GM21717 (cell line): ENCODE measurements at regions not wholly inside any gene's neighbourhood (a gene's known extent, or its start where the extent isn't known, plus 50 kb on each side); places are given as distances from the start of the nearest gene placed in this dataset.
"Not testable (repeated sequence)": the region's sequence is repeated elsewhere in the genome, so short reads cannot be mapped to it uniquely, and the experiment has no call there.

ENCODE experiments used
- ATAC-seq: cut with Tn5 transposase; IDR thresholded peaks from one replicate; pipeline ENCODE4 v1.9.1; 2021; ENCODE audit warnings: mild to moderate bottlenecking, moderate library complexity; ENCODE audit not compliant: unreplicated experiment

DNA sequence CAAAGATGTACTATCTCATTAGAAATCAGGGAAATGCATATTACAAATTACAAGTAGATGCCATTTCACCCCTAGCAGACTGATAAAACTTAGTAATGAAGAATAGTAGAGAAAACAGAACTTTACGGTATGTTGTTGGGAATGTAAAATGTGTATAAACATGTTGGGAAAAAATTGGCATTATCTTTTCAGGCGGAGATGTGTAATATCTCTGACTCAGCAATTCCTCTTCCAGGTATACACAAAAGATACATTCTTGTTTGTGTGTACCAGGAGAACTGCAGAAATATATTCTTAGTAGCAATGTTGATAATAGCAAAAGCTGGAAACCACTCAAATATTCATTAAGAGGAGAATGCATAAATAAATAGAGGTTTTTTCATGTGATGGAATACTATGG is 204.5 kb downstream of the LPIN1 start:
- no peak for ATAC-seq

DNA sequence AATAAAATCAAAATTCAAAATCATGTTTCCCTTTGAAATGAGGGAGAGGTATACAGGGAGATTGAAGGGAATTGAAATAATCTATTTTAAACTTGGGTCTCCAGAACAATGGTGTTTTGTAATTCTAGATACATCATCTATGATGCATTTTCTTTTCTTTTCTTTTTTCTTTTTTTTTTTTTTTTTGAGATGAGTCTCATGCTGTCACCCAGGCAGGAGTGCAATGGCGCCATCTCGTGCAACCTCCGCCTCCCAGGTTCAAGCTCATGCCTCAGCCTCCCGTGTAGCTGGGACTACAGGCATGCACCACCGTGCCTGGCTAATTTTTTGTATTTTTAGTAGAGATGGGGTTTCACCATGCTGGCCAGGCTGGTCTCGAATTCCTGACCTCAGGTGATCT is 205.1 kb downstream of the LPIN1 start:
- ATAC-seq, result not testable (repeated sequence)

- no peak for ATAC-seq
Measured at GRCh38 chr2:11953258-11953657, 206.8 kb downstream of the LPIN1 start.

DNA sequence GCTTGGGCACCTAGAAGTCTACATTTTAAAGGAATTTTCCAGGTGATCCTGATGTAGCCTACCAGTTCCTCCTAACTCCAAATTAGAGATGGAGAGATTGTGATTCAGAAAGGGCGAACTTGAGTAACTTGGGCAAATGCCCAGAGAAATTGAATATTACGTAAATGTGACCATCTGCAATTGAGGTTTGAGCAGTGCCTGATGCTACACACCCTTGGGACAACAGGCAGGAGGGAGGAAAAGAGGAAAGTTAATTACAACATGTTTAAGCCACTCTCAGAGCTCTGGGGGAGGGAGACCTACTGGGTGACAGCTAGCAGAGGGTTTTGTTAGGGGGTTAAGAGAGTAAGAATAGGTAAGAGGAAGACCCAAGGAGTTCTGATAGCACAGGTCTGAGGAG is 208.9 kb downstream of the LPIN1 start:
- no peak for ATAC-seq

DNA sequence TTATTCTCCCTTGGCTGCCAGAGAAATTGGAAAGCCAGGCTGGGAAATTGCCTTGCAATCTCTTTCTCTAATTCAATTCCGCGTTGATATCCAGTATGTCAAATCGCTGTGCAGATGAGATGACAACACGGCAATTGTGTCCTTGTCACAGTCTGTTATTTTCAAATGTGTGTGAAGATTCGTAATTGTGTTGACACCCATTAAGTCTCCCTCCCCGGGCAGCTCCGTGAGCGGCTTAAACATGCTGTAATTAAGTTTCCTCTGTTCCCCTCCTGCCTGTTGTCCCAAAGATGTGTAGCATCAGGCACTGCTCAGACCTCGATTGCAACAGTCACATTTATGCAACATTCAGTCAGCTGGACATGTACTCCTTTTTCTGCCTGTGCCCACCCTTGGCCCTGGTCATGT is 209.5 kb downstream of the LPIN1 start:
- no peak for ATAC-seq

- no peak for ATAC-seq
Measured at GRCh38 chr2:11962707-11963328, 216.4 kb downstream of the LPIN1 start.

GRCh38 chr2:11963966-11964365 is 217.5 kb downstream of the LPIN1 start:
- ATAC-seq, result no peak

- ATAC-seq, result no peak
Measured at GRCh38 chr2:11967946-11968465, 221.6 kb downstream of the LPIN1 start.

DNA sequence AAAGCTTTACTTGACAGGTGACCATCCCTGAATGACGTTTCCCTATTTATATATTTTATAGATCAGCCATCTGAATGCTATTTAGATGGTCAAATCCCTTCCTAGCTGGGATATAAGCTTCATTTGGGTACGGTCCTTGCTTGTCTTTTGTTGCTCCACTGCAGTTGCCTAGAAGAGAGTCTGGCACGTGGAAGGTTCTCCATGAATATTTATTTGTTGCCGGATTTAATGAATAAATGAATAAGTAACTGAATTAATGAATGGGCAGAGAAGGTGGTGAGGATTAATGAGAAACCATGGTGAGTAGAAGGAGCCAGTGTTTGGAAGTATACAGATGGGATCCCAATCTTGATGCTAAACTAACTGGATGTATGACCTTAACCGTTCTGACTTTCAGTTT is 222.1 kb downstream of the LPIN1 start:
- no peak for ATAC-seq

DNA sequence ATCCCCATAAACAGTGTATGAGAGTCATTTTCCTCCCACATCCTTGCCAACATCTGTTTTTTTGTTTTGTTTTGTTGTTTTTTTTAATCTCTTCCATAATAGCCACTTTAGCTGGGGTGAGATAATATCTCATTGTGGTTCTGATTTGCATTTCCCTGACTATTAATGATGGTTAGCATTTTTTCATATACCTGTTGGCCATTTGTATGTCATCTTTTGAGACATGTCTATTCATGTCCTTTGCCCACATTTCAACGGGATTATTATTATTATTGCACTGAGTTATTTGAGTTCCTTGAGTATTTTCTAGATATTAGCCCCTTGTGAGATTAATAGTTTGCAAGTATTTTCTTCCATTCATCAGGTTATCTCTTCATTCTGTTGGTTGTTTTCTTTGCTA is 223.3 kb downstream of the LPIN1 start:
- no peak for ATAC-seq

DNA sequence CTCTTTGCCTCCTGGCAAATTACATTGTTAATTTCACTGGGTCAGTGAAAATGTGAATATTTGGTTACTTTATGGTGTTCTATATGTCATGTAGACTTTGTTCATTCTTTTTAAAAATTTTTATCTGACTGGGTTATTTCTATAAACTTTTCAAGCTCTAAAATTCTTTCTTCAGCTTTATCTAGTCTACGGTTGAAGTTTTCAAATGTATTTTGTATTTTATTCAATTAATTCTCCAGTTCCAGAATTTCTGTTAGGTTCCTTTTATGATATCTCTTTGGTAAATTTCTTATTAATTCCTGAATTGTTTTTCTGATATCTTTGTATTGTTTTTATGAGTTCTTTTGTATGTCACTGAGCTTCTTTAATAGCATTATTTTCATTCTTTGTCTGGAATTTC is 228.1 kb downstream of the LPIN1 start:
- ATAC-seq, result no peak

DNA sequence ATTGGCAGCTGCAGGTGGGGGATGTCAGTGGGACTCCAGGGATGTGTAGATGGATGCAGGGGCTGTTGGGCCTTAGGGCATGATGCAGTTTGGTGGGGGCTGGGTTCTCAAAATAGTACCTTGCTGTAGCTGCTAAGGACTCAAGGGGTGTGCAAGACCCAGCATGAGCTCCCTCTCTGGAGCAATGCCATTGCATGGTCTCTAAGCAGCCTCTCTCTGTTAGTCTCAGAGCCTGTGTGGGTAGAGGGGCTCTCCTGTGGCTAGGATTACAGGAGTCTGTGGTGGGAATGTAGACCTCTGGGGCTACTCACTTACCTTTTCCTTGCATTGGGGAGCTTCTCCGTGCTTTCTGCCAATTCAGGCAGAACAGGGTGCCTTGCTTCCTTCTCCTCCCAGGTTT is 228.9 kb downstream of the LPIN1 start:
- no peak for ATAC-seq

GRCh38 chr2:11976073-11976472 is 229.6 kb downstream of the LPIN1 start:
- no peak for ATAC-seq

GRCh38 chr2:11977766-11978524 is 231.5 kb downstream of the LPIN1 start:
- no peak for ATAC-seq

GRCh38 chr2:11980809-11981208 is 234.4 kb downstream of the LPIN1 start:
- no peak for ATAC-seq

DNA sequence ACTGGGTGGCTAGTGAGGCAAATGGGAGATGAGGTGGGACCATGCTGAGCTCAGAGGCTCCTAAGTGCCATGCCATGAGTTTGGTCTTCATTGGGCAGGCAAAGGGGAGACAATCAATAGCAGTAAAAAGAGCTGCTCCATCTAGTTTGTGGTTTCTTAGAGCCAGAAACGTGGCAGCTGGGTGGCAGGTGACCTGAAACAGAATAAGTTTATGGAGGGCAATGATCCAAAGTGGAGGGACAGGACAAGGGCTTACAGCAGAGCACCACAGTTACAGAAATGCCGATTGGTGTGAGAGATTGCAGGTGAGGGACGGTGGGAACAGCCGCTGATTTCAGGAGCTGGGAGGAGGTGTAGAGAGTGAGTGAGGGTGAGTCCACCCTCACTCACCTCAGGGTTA is 237.0 kb downstream of the LPIN1 start:
- ATAC-seq, result no peak

- no peak for ATAC-seq
Measured at GRCh38 chr2:11983870-11984269, 237.4 kb downstream of the LPIN1 start.

- ATAC-seq, result no peak
Measured at GRCh38 chr2:11984316-11985158, 238.1 kb downstream of the LPIN1 start.

GRCh38 chr2:11985817-11986566 is 239.6 kb downstream of the LPIN1 start:
- no peak for ATAC-seq

GRCh38 chr2:11987151-11987550 is 240.7 kb downstream of the LPIN1 start:
- no peak for ATAC-seq
